H9 (cell line): ENCODE measurements at regions not wholly inside any gene's neighbourhood (a gene's known extent, or its start where the extent isn't known, plus 50 kb on each side); places are given as distances from the start of the nearest gene placed in this dataset.

Experiments
- DNase-seq: peaks from one replicate; pipeline ENCODE4 v3.0.0-alpha.2; 2017
- H2AFZ ChIP-seq: one replicate; pipeline ENCODE4 v1.6.1; 2013; ENCODE audit warnings: mild to moderate bottlenecking, low read length, control low read depth, moderate library complexity
- H2AK5ac ChIP-seq: 2 replicates; pipeline ENCODE4 v1.6.1; 2013; ENCODE audit warnings: low read length, control low read depth, mixed read lengths; ENCODE audit not compliant: insufficient read length
- H2BK120ac ChIP-seq: one replicate; pipeline ENCODE4 v1.6.1; 2013; ENCODE audit warnings: low read depth, mild to moderate bottlenecking, low read length, control low read depth, inconsistent platforms; ENCODE audit not compliant: poor library complexity, severe bottlenecking
- H2BK12ac ChIP-seq: 2 replicates; pipeline ENCODE4 v1.6.1; 2013; ENCODE audit warnings: low read length, control low read depth, mixed read lengths, low read depth; ENCODE audit not compliant: insufficient read length
- H2BK15ac ChIP-seq: 2 replicates; pipeline ENCODE4 v1.6.1; 2013; ENCODE audit warnings: low read depth, low read length, control low read depth
- H2BK20ac ChIP-seq: one replicate; pipeline ENCODE4 v1.6.1; 2013; ENCODE audit warnings: low read depth, mild to moderate bottlenecking, low read length, control low read depth, inconsistent platforms; ENCODE audit not compliant: poor library complexity, severe bottlenecking
- H2BK5ac ChIP-seq: 2 replicates; pipeline ENCODE4 v1.6.1; 2013; ENCODE audit warnings: low read length, control low read depth, mixed read lengths; ENCODE audit not compliant: insufficient read length
- H3K14ac ChIP-seq: 2 replicates; pipeline ENCODE4 v1.6.1; 2013; ENCODE audit warnings: low read length, control low read depth; ENCODE audit not compliant: insufficient read depth
- H3K18ac ChIP-seq: 2 replicates; pipeline ENCODE4 v1.6.1; 2013; ENCODE audit warnings: low read depth, mild to moderate bottlenecking, mixed read lengths, low read length, control low read depth; ENCODE audit not compliant: insufficient read length
- H3K23ac ChIP-seq: 2 replicates; pipeline ENCODE4 v1.6.1; 2013; ENCODE audit warnings: low read length, control low read depth, mixed read lengths, low read depth; ENCODE audit not compliant: insufficient read length
- H3K23me2 ChIP-seq: 2 replicates; pipeline ENCODE4 v1.6.1; 2013; ENCODE audit warnings: low read depth, mild to moderate bottlenecking, mixed read lengths, low read length, control low read depth; ENCODE audit not compliant: insufficient read length, poor library complexity, severe bottlenecking
- H3K27ac ChIP-seq: 2 replicates; pipeline ENCODE4 v1.5.1; 2013; ENCODE audit warnings: low read length, control low read depth, mixed read lengths, low read depth; ENCODE audit not compliant: insufficient read length
- H3K27me3 ChIP-seq: 2 replicates; pipeline ENCODE4 v1.6.1; 2013; ENCODE audit warnings: low read length, control low read depth, inconsistent platforms; ENCODE audit not compliant: insufficient read depth
- H3K4ac ChIP-seq: 2 replicates; pipeline ENCODE4 v1.6.1; 2013; ENCODE audit warnings: low read depth, mild to moderate bottlenecking, control low read depth, inconsistent platforms, low read length, moderate library complexity
- H3K4me1 ChIP-seq: 2 replicates; pipeline ENCODE4 v1.6.1; 2013; ENCODE audit warnings: low read length, control low read depth, inconsistent platforms; ENCODE audit not compliant: insufficient read depth
- H3K4me2 ChIP-seq: 2 replicates; pipeline ENCODE4 v1.6.1; 2013; ENCODE audit warnings: low read length, control low read depth, mixed read lengths; ENCODE audit not compliant: insufficient read length, insufficient read depth
- H3K56ac ChIP-seq: 2 replicates; pipeline ENCODE4 v1.6.1; 2013; ENCODE audit warnings: low read depth, mild to moderate bottlenecking, mixed read lengths, low read length, control low read depth; ENCODE audit not compliant: insufficient read length
- H3K79me1 ChIP-seq: 2 replicates; pipeline ENCODE4 v1.6.1; 2013; ENCODE audit warnings: low read depth, mild to moderate bottlenecking, moderate library complexity, low read length, control low read depth, inconsistent platforms; ENCODE audit not compliant: insufficient read depth, poor library complexity, severe bottlenecking
- H3K79me2 ChIP-seq: 2 replicates; pipeline ENCODE4 v1.6.1; 2013; ENCODE audit warnings: low read length, control low read depth, inconsistent platforms; ENCODE audit not compliant: insufficient read depth
- H3K9ac ChIP-seq: 2 replicates; pipeline ENCODE4 v1.6.1; 2013; ENCODE audit warnings: low read length, control low read depth, mixed read lengths; ENCODE audit not compliant: insufficient read length; ENCODE audit errors: extremely low read depth
- H3K9me3 ChIP-seq: one replicate; pipeline ENCODE4 v1.6.1; 2013; ENCODE audit warnings: low read depth, low read length, inconsistent platforms; ENCODE audit not compliant: control insufficient read depth
- H3T11ph ChIP-seq: one replicate; pipeline ENCODE4 v1.6.1; 2013; ENCODE audit warnings: mild to moderate bottlenecking, low read length, control low read depth, inconsistent platforms
- H4K20me1 ChIP-seq: one replicate; pipeline ENCODE4 v1.6.1; 2013; ENCODE audit not compliant: control insufficient read depth, insufficient read length, insufficient read depth
- H4K5ac ChIP-seq: 2 replicates; pipeline ENCODE4 v1.6.1; 2013; ENCODE audit warnings: low read depth, mild to moderate bottlenecking, mixed read lengths, low read length, control low read depth; ENCODE audit not compliant: insufficient read length
- H4K8ac ChIP-seq: replicated peaks from 2 replicates; pipeline ENCODE4 v1.6.1; 2013; ENCODE audit warnings: low read length, control low read depth, mixed read lengths, low read depth; ENCODE audit not compliant: insufficient read length
- H4K91ac ChIP-seq: 2 replicates; pipeline ENCODE4 v1.6.1; 2013; ENCODE audit warnings: low read depth, mild to moderate bottlenecking, moderate library complexity, mixed read lengths, low read length, control low read depth; ENCODE audit not compliant: insufficient read length
- H3K27ac Mint-ChIP-seq, 3 experiments: 2 replicates in 2 of 3; 3 replicates in 1 of 3; pipeline ENCODE4 v1.8.0; 2020 to 2021; ENCODE audit warnings: mixed read lengths in 3 of 3, mild to moderate bottlenecking in 1 of 3, moderate library complexity in 1 of 3
- H3K27me3 Mint-ChIP-seq: 2 replicates; pipeline ENCODE4 v1.8.0; 2021; ENCODE audit warnings: low read depth, mild to moderate bottlenecking, moderate library complexity, mixed read lengths
- H3K36me3 Mint-ChIP-seq, 3 experiments: 2 replicates in 2 of 3; 3 replicates in 1 of 3; pipeline ENCODE4 v1.8.0; 2020 to 2021; ENCODE audit warnings: low read depth in 3 of 3, mixed read lengths in 3 of 3; ENCODE audit not compliant: insufficient read depth in 1 of 3
- H3K4me1 Mint-ChIP-seq, 2 experiments: 2 replicates each; pipeline ENCODE4 v1.8.0; 2020; ENCODE audit warnings: mixed read lengths in 2 of 2
- H3K4me3 Mint-ChIP-seq, 2 experiments: 2 replicates in 1 of 2; 3 replicates in 1 of 2; pipeline ENCODE4 v1.8.0; 2020 to 2021; ENCODE audit warnings: mild to moderate bottlenecking in 2 of 2, mixed read lengths in 2 of 2, moderate library complexity in 1 of 2
- H3K9me3 Mint-ChIP-seq, 2 experiments: 2 replicates in 1 of 2; 3 replicates in 1 of 2; pipeline ENCODE4 v1.8.0; 2020; ENCODE audit warnings: mild to moderate bottlenecking in 2 of 2, mixed read lengths in 2 of 2, moderate library complexity in 1 of 2
- CTCF ChIP-seq: fragments of 200-600 bp; sonication (generic); conservative IDR thresholded peaks from 3 replicates; pipeline ENCODE4 v1.8.0; 2021; ENCODE audit warnings: antibody characterized with exemption, mild to moderate bottlenecking
- WGBS: extraction: QIAGEN DNeasy Blood & Tissue Kit; methylation state at CpG from one replicate; pipeline ENCODE4 v1.1.7; 2013; ENCODE audit warnings: missing lambda C conversion rate, low lambda C conversion rate, mixed read lengths; ENCODE audit not compliant: insufficient read length; ENCODE audit errors: extremely low coverage; 5-methylcytosine and 5-hydroxymethylcytosine counted together

GRCh38 chr22:47367107-47367690, 604.7 kb downstream of the TBC1D22A start:
- H3K14ac ChIP-seq, result no peak overlapping the region
- peaks cover 5 to 28% (median 17%) of the 10 kb centered on the region in 3 experiments; a peak in 6 of 7 replicates for H3K36me3 Mint-ChIP-seq

More at GRCh38 chr22:47367107-47367690, 604.7 kb downstream of the TBC1D22A start:
- no peak overlapping the region for H3K27ac Mint-ChIP-seq
- Histone ChIP-seq H2AFZ (no peak overlapping the region), H2BK120ac (no peak overlapping the region), H3K9ac (no peak overlapping the region), H4K5ac (no peak overlapping the region), H3K79me1 (no peaks in the 10 kb centered on the region), H3K56ac (no peak overlapping the region), H3K23ac (no peak overlapping the region), H3K4ac (no peak overlapping the region), H3K27ac (no peak overlapping the region), H3K23me2 (no peaks in the 10 kb centered on the region), H3T11ph (no peak overlapping the region), H4K91ac (no peak overlapping the region), H4K8ac (no peak overlapping the region), H2BK20ac (no peak overlapping the region), H3K9me3 (peaks cover 80% of the 10 kb centered on the region), H3K79me2 (no peaks in the 10 kb centered on the region), H4K20me1 (peaks cover 2% of the 10 kb centered on the region), H2BK12ac (no peak overlapping the region), H2BK15ac (no peak overlapping the region), H3K4me1 (no peaks in the 10 kb centered on the region), H3K18ac (no peak overlapping the region), H2BK5ac (no peak overlapping the region), H3K27me3 (no peaks in the 10 kb centered on the region; the same call in 1 of the 2 replicates), H2AK5ac (no peak overlapping the region), H3K4me2 (no peak overlapping the region)
- no peaks in the 10 kb centered on the region for H3K4me1 Mint-ChIP-seq
- peaks cover 2% of the 10 kb centered on the region for H3K27me3 Mint-ChIP-seq
- peak; percentile 7 for DNase-seq
- no peak overlapping the region for H3K4me3 Mint-ChIP-seq
- TF ChIP-seq CTCF, result no peak
- peaks cover 93 to 99% of the 10 kb centered on the region in 2 experiments for H3K9me3 Mint-ChIP-seq
- no CpG with 5 or more reads among the region's 7 CpGs for WGBS
